Right renal pelvis (tissue), 4 donors: ENCODE measurements at regions not wholly inside any gene's neighbourhood (a gene's known extent, or its start where the extent isn't known, plus 50 kb on each side); places are given as distances from the start of the nearest gene placed in this dataset.
A peak's percentile ranks its signal among the peaks of the same experiment; 100 is the strongest.

Experiments used
- DNase-seq, 4 donors: peaks; one replicate each; pipeline ENCODE4 v3.0.0-alpha.2; 2013; ENCODE audit warnings: low read depth in 4 of 4, low spot score in 3 of 4, missing footprints in 1 of 4

- no peak for DNase-seq
Measured at GRCh38 chr1:65670518-65670917, 122.2 kb upstream of the PDE4B start.

GRCh38 chr1:65674522-65674921 is 118.2 kb upstream of the PDE4B start:
- no peak for DNase-seq

GRCh38 chr1:65679773-65680172 is 112.9 kb upstream of the PDE4B start:
- no peak for DNase-seq

- DNase-seq: no peak
Measured at GRCh38 chr1:65681096-65681495, 111.6 kb upstream of the PDE4B start.

- peak; percentile 63 to 81 (median 69) for DNase-seq
Measured at GRCh38 chr1:65687428-65688214, 105.1 kb upstream of the PDE4B start.

- no peak for DNase-seq
Measured at GRCh38 chr1:65688215-65688566, 104.5 kb upstream of the PDE4B start.

GRCh38 chr1:65688848-65689247 is 103.8 kb upstream of the PDE4B start:
- DNase-seq: no peak

GRCh38 chr1:65691152-65691900 is 101.4 kb upstream of the PDE4B start:
- no peak for DNase-seq

GRCh38 chr1:65691972-65692371 is 100.7 kb upstream of the PDE4B start:
- DNase-seq: no peak

GRCh38 chr1:65694126-65694525 is 98.6 kb upstream of the PDE4B start:
- DNase-seq: no peak

GRCh38 chr1:65694933-65695332 is 97.8 kb upstream of the PDE4B start:
- DNase-seq: no peak

GRCh38 chr1:65698590-65698989 is 94.1 kb upstream of the PDE4B start:
- no peak for DNase-seq

GRCh38 chr1:65703853-65704252 is 88.8 kb upstream of the PDE4B start:
- DNase-seq: no peak

- no peak for DNase-seq
Measured at GRCh38 chr1:65704318-65704717, 88.4 kb upstream of the PDE4B start.

- DNase-seq: no peak
Measured at GRCh38 chr1:65717815-65718454, 74.8 kb upstream of the PDE4B start.

- DNase-seq: no peak
Measured at GRCh38 chr1:65719391-65719790, 73.3 kb upstream of the PDE4B start.

- no peak for DNase-seq
Measured at GRCh38 chr1:65722461-65722860, 70.2 kb upstream of the PDE4B start.

- no peak for DNase-seq
Measured at GRCh38 chr1:65724151-65724550, 68.5 kb upstream of the PDE4B start.

- DNase-seq: no peak
Measured at GRCh38 chr1:65725064-65725463, 67.6 kb upstream of the PDE4B start.

GRCh38 chr1:65728504-65728903 is 64.2 kb upstream of the PDE4B start:
- DNase-seq: no peak

- peak in 1 of 4 donors; percentile 3 for DNase-seq
Measured at GRCh38 chr1:65729259-65729658, 63.4 kb upstream of the PDE4B start.

GRCh38 chr1:65734979-65735378 is 57.7 kb upstream of the PDE4B start:
- DNase-seq: no peak
